ENCODE measurements at regions not wholly inside any gene's neighbourhood (a gene's known extent, or its start where the extent isn't known, plus 50 kb on each side); places are given as distances from the start of the nearest gene placed in this dataset.

- TF ChIP-seq, protein P1, sequence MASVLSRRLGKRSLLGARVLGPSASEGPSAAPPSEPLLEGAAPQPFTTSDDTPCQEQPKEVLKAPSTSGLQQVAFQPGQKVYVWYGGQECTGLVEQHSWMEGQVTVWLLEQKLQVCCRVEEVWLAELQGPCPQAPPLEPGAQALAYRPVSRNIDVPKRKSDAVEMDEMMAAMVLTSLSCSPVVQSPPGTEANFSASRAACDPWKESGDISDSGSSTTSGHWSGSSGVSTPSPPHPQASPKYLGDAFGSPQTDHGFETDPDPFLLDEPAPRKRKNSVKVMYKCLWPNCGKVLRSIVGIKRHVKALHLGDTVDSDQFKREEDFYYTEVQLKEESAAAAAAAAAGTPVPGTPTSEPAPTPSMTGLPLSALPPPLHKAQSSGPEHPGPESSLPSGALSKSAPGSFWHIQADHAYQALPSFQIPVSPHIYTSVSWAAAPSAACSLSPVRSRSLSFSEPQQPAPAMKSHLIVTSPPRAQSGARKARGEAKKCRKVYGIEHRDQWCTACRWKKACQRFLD (CRISPR knock-in tag; IDR thresholded peaks at IDR 0.05) = no peak
- TF ChIP-seq COPS2 (conservative IDR thresholded peaks at IDR 0.05) = no peak
- no peak for TF ChIP-seq CCNT2 (IDR thresholded peaks at IDR 0.05; ENCODE audit: borderline replicate concordance, extremely low read depth, insufficient read length, low read depth, low read length)
- TF ChIP-seq NFIC (IDR thresholded peaks at IDR 0.05) = no peak
- TF ChIP-seq LEF1 (IDR thresholded peaks at IDR 0.05) = no peak
- TF ChIP-seq SFPQ (IDR thresholded peaks at IDR 0.05; ENCODE audit: low read depth, low read length) = no peak
Measured at GRCh38 chr1:218872026-218872425, 301.7 kb upstream of the LYPLAL1 start (continued).

DNA sequence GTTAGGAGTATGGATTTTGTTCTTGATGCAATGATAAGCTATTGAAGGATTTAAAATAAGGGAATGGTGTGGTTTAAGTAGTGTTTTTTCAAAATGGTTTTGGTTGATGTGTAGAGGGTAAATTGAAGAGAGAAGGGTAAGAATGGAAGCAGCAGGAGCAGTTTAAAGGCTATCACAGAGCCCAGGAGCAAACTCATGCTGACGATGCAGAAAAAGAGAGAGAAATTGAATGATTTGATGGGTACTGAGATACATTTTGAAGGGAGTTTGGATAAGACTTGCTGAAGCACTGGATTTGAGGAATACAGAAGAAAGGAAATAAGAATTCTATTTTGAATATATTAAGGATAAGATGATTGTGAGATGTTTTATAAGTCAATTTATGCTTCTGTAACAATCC is 300.8 kb upstream of the LYPLAL1 start:
- BruUV-seq (replicated peaks) = no TSS peak
- Histone ChIP-seq H3K4me3 (no peak overlapping the region), H3K27me3 (ENCODE audit: control insufficient read depth in 2 of 2, insufficient read depth in 2 of 2, low read length in 2 of 2) (no peaks in the 10 kb centered on the region), H3K27ac (ENCODE audit: extremely low read depth, low read depth, low read length) (no peak overlapping the region), H3K9ac (ENCODE audit: insufficient read depth in 1 of 2, low read depth in 2 of 2, low read length in 2 of 2) (no peak overlapping the region), H2AFZ (ENCODE audit: low read depth, low read length) (no peak overlapping the region), H4K20me1 (replicated peaks; ENCODE audit: control insufficient read depth, insufficient read depth, low read length) (no peaks in the 10 kb centered on the region), H3K4me2 (ENCODE audit: insufficient read depth, low read length) (no peak overlapping the region), H3K4me1 (replicated peaks in 1 of 2; ENCODE audit: control insufficient read depth in 2 of 2, insufficient read depth in 2 of 2, low read length in 2 of 2) (no peaks in the 10 kb centered on the region), H3K9me3 (replicated peaks; ENCODE audit: control insufficient read depth, insufficient read depth, low read depth, low read length) (no peaks in the 10 kb centered on the region), H3K79me2 (ENCODE audit: control insufficient read depth, insufficient read depth, low read length) (no peaks in the 10 kb centered on the region), H3K9me1 (ENCODE audit: control insufficient read depth, insufficient read depth, low read length) (no peaks in the 10 kb centered on the region), H3K36me3 (ENCODE audit: control insufficient read depth, insufficient read depth, low read length) (no peaks in the 10 kb centered on the region)
- ATAC-seq (no peak), FAIRE-seq (no peak), DNase-seq (ENCODE audit: extremely low read depth in 1 of 4, low spot score in 3 of 4) (no peak)
- in situ Hi-C loops (cut with MboI) = no loop called here
- TF ChIP-seq MAFF (IDR thresholded peaks at IDR 0.05; ENCODE audit: low read length) (0 out of 2 replicates have a peak, but pooled peaks have one; percentile 2), C11orf30 (IDR thresholded peaks at IDR 0.05; ENCODE audit: low read depth) (peak; percentile 57; the same call in 1 of the 2 replicates), ZNF316 (IDR thresholded peaks at IDR 0.05) (peak; percentile 75), SLC30A9 (CRISPR knock-in tag; IDR thresholded peaks at IDR 0.05) (no peak), MAFG (tag; conservative IDR thresholded peaks at IDR 0.05) (peak; percentile 23; the same call in 1 of the 2 replicates), ZBED1 (IDR thresholded peaks at IDR 0.05) (no peak), MED1 (CRISPR knock-in tag; IDR thresholded peaks at IDR 0.05; ENCODE audit: borderline replicate concordance) (no peak)
- WGBS (ENCODE audit: insufficient coverage, low coverage, missing lambda C conversion rate) = 0% methylated on average over 1 of the region's 1 CpG
- ChIA-PET CTCF (ENCODE audit: low intra/inter-chr PET ratio) (no interaction called here), POLR2A (interaction anchor here (1.3 kb wide), 1 partner anchor 11 kb away, joined by 4 read pairs; no protein-coding TSS in a partner anchor)
- intact Hi-C loops (cut with micrococcal nuclease) = no loop called here
